COR-L47 (cell line): ENCODE measurements at regions not wholly inside any gene's neighbourhood (a gene's known extent, or its start where the extent isn't known, plus 50 kb on each side); places are given as distances from the start of the nearest gene placed in this dataset.
"Not testable (repeated sequence)": the region's sequence is repeated elsewhere in the genome, so short reads cannot be mapped to it uniquely, and the experiment has no call there.

ENCODE experiments used
- DNase-seq: peaks from one replicate; lab custom pipeline; 2025; lab: John Stamatoyannopoulos, UW

DNA sequence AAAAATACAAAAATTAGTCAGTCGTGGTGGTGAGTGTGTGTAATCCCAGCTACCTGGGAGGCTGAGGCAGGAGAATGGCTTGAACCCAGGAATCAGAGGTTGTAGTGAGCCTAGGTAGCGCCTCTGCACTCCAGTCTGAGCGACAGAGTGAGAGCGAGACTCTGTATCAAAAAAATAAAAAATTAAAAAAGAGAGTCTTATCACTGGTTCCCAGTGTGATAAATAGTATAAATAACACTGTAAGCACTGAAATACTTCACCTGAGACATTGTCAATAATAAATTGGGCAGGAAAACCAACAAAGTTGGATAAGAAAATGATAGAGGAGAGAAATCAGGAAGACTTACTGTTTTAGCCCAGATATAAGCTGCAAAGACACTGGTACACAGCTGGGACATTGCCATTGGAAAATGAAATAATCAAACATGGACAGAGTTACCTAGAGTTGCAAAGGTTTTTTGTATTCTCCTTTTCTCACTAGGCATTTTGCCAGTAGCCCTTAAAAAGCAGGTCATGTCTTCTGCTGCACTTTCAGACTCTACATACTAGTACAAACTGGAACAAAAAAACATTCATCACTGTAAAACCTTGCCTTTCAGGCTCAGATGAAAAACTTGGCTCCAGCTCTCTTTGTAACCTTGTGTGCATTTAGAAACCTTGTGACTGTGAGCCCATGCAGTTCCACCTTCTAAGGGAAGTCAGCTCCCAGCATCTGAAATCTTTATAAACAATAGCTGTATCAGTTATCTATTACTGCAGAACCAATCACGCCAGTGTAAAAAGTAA, 55.0 kb upstream of the PPP1R2C start:
- DNase-seq: no peak

- DNase-seq: not testable (repeated sequence)
Observed at GRCh38 chrX:42833550-42833940, 55.6 kb upstream of the PPP1R2C start.

DNA sequence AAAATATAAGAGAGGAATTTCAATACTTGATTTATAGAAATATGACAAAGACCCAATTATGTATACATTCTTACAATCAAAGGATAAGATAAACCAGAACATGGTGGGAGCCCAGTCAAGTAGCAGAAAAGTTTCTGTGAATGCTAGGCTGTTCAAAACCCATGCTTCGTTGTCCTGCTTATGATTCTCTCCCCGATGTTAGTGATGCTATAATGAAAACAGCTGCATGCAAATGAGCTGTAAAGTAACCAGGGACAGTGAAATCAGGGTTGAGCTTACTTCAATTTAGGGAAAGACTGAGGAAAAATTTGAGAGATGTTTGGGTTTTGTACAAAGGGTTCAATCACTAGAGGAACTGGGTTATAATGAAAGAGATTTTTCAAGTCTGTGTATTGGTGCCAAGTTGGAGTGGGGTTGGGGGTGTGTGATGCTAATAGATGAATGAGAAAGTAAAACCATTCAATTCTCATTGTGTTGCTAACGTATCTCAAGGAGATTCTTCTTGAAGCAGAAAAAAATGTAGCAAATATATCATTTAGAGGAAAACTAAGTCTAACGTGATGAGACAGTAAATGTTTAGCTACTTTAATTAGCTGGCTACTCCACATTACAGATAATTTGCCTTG, 59.3 kb upstream of the PPP1R2C start:
- DNase-seq: no peak

- no peak for DNase-seq
Observed at GRCh38 chrX:42837747-42838146, 59.8 kb upstream of the PPP1R2C start.

DNA sequence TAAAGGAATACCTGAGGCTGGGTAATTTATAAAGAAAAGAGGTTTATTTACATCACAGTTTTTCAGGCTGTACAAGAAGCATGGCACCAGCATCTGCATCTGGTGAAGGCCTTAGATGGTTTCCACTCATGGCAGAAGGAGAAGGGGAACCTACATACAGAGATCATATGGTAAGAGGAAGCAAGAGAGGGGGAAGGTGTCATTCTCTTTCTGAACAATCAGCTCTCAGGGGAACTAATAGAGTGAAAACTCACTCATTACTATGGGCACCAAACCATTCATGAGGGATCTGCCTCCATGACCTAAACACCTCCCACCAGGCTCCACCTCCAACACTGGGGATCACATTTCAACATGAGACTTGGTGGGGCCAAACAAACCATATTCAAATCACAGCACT, 61.7 kb upstream of the PPP1R2C start:
- no peak for DNase-seq

DNA sequence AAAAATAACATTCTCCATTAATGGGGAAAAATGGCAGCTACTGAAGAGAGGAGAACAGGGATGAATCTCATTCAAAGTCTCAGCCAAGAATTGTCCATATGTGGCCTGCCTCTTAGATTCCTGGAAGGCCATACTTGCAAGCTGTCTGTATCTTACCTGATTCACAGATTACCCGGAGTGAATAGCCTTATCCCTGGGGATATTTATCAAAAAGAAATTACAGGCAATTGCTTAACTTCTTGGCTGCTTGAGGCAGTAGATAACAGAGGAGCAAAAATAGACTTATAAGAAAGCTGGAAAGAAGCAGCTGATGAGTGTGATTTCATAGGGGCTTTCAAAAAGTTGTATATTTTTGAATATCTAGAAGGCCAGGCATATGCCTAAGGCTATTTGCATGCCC, 68.8 kb upstream of the PPP1R2C start:
- no peak for DNase-seq

DNA sequence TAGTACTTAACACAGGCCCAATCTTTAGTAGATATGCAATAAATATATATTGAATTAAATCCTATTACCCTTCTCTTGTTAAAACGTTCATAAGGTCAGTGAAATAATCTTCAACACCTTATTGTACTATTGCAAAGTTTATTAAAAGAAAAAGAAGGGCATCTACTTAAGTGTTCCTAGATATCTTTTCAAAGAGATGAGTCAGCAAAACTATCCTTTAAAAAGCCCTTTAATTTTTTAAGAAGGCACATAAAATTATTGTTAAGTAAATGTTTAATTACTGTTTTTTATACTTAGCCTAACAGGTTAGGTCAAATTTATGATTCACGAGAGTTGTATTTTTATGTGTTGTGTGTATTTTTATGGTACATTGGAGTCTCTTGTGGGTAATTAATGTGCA, 77.3 kb upstream of the PPP1R2C start:
- DNase-seq: no peak

DNA sequence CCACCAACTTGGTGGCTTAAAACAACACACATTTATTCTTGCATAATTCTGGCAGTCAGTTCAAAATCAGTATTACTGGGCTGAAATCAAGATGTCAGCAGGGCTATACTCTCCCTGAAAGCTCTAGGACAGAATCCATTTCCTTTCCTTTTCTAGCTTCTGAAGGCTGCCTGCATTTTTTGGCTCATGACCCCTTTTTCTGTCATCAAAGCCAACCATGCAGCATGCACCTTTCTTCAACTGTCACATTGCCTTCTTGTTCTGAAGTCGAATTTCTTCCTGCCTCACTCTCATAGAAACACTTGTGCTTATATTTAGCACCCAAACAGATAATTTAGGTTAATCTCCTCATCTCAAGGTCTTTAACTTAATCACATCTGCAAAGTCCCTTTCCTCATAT, 79.8 kb upstream of the PPP1R2C start:
- no peak for DNase-seq

- DNase-seq: no peak
Observed at GRCh38 chrX:42869011-42869410, 91.0 kb upstream of the PPP1R2C start.

DNA sequence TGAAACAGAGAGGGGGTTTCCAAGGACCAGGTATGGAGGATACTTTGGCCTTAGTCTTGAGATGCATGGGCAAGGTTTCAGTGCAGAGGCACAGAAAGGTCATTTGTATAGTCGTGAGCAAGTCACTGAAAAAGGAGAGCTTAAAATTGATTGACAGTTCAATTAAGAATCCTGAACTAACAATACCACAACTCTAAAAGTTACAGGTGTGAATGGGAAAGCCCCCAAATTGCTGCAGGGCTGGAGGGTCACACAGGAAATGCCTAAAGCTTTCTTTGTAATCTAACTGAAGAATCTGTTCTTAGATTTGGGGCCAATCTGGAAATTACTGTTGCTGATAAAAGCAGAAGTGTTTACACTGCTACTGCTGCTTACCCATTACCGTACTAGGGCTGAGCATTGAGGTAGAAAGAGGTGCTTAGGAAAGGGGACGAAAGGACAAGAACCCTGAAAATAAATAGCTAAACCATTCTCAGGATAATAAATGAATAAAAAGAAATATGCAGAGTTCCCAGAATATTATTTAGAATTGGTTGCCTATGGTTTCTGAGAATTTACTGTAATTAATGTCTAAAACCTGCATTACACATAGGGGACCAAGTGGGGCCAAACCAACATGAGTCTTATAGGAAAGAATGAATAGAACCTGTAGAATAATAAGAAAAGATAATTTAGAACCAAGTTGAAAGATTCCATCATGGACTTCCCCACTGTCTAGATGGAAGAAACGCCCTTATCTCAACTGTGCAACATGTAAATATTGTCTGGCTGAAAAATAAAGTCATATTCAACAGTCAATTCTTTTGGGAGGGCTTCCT, 91.9 kb upstream of the PPP1R2C start:
- DNase-seq: no peak

DNA sequence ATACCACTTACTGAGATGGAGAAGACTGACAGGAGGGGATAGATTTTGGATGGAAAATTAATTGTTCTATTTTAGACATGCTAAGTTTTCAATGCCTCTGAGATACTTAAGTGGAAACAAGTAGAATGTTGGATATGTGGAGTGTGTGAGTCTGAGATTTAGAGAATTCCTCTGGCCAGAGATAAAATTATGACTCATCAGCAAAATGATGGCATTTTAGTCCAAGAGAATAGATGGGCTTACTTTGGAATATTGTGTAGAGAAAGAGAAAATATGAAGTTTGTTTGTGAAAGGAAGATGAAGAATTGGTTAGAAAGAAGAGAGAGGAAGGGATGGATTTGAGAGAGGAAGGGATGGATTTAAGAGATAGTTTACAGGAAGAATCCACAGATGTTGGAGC, 108.6 kb upstream of the PPP1R2C start:
- DNase-seq: no peak

DNA sequence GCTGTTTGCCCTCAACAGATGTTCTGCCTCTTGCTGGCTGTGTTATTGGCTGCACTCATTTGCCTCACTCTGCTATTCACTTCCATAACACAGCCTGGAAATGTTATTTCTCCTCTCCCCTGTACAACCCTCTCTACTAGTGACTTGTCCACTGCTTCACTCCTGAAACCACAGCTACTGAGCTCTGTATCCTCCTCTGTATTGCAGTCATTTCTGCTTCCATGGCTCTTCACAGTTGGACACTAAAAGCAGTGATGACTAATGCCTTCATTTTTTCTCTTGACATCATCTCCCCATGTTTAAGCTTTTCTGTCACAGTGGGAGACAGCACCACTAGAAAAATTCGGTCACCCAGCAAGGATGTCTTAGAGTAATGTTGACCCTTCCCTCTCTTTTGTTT, 123.0 kb upstream of the PPP1R2C start:
- DNase-seq: no peak

GRCh38 chrX:42902513-42902912, 124.5 kb upstream of the PPP1R2C start:
- DNase-seq: no peak

DNA sequence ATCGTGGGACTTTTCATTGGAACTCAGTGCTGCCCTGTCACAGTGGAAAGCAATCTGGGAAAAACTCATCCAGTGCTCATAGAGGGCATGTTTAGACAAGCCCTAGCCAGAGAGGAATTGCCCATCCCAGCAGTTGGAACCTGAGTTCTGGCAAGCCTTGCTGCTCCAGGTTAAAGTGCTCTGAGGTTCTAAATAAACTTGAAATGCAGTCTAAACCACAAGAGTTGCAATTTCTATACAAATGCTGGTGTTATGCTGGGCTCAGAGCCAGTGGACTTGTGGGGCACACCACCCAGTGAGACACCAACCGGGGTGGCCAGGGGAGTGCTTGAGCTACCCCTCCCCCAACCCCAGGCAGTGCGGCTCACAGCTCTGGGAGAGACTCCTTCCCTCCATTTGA, 142.8 kb upstream of the PPP1R2C start:
- DNase-seq: no peak

DNA sequence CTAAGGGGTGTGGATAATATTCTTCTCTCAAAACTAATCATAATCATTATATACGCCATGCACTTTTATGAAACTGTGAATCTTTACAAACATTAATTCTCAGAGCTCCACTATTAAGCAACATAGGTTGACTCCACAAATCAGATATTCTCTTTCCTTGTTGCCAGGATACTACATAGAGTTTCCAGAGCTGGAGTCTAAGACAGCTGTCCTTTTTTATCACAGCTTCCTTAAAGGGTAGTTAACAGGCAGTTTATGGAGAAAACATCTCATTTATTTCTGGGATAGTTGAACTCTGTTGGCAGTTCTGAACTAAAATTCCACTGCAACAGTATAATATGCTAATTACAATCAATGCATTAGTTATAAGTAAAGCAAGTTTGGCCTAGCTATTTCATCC, 152.1 kb upstream of the PPP1R2C start:
- no peak for DNase-seq

DNA sequence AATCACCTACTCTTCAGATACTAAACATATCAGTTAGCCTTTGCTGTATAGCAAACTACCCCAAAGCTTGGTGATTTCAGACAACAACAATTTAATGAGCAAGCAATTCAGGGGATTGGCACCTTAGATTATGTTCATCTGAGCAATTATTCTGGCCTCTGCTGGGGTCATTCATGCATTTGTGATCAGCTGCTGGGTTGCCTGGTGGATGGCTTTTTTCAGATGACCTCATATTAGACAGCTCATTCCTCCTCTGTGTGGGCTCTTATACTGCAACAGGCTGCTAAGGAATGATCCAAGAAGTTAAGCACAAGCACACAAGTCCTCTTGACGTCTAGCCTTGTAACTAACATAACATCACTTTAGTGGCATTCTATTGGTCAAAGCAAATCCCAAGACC, 153.0 kb upstream of the PPP1R2C start:
- no peak for DNase-seq

DNA sequence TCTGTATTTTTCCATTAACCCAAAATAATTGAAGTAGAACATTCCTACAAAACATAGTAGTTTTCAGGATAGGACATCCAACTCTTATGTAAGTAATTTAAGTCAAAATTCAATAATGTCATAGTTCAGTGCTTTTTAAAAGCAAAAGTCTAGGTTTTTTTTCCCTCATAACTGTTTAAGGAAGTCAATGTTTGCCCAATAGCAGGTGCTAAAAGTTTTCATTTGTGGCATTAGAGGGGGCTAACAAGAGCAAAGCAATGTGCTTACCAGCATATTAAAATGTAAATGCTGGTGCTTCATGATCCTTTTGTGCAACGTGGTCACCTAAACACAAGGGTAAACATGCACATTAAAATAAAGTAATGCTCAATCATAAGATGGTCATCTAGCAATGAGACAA, 155.2 kb upstream of the PPP1R2C start:
- no peak for DNase-seq

DNA sequence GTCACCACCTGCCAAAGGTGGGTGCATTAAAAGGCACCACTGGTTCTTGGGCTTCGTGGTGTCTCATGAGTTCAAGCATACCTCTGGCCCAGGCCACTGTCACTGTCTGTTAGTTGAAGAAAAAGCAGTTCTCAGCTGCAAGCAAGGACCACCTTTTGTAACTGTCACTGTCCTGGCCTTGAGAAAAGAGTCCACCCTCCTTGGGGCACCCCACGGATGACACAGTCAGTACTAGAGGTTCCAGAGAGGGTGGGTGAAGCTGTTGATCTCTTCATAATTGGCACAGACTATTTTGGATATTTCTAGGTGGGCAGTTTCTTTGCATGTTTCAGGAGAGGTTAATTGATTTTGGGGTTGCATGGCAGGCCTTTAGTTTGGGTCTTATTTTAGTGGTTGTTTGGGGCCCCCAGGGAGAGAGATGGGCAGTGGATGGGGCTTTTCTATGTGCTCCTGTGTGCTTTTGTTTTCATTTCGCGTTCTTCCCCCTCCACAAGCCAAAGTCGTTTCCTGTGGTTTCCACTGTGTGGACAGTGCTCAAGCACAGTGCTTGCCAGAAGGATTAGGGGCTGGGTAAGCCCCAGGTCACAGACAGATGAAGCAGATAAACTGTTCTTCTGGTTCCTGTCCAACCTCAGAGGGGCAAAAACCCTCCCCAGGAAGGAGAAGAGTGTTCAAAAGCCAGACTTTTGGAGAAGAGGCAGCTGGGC, 156.2 kb upstream of the PPP1R2C start:
- DNase-seq: no peak

- DNase-seq: no peak
Observed at GRCh38 chrX:42941671-42942070, 163.7 kb upstream of the PPP1R2C start.

DNA sequence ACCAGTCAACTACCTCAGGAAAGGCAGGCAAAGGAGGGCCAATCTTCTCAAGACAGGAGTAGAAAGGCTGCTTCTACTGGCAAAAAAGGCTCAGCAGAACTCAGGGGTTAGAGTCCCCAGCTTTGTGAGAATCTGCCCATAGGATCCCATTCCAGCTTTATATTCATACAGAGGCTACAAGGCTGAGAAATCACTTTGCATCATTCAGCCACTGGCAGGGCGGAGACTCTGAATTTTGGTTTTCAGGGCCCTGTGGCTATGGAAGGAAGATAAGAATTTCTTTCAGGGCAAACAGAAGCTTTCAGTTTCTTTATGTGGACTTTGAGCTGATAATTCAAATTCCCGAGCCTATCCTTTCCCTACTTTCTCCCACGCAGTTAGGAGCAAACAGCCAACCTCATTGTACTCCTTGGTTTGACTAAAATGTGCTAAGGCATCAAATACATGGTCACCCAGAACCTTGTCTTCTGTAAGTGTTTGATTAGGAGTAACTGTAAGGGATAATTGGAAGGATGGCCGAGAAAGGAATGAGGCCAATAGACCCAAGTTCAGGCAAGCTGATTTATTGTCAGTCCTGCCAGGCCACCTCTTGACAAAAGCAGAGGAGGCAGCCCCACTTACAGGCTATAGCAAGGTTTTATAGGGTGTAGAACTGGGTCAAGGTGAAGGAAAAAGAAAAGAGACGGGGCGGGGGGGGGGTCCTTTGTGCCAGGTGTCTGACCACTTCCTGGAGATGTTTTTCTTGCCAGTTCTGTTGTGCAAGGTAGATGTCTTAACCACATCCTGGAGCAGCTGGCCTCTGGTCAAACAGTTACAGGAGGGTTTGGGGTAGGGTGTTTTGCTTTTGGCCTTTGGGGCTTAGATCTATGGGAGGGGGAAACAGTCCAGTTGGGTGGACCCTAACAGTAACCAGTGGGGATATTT, 165.3 kb upstream of the PPP1R2C start:
- DNase-seq: no peak

DNA sequence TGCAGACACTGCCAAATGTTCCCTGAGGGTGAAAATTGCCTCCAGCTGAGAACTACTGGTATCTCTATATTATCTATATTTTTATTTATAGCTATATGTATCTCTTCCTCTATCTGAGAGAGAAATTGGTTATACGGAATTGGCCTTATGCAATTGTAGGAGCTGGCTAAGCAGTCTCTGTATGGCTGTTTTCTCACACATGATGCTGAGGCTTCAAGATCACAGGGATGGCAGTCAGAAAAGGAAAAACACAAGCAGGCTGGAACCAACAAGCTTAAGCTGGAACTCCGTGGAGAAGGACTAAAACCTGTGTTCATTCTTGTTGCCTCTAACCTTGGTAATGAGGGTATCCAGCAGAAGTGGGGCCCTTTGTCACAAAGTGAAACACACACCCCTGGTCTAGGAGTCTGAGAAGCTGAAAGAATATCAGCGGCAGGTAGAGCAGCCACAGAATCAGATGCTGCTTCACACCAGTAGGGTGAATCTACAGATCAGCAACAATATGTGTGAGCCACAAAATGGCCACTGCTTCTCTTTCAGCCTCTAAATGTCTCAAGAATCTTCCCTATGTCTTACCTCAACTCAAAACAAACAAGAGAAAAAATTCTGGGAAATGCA, 166.5 kb upstream of the PPP1R2C start:
- DNase-seq: no peak
